ENCODE measurements at regions not wholly inside any gene's neighbourhood (a gene's known extent, or its start where the extent isn't known, plus 50 kb on each side); places are given as distances from the start of the nearest gene placed in this dataset.
"Not testable (repeated sequence)": the region's sequence is repeated elsewhere in the genome, so short reads cannot be mapped to it uniquely, and the experiment has no call there.

DNA sequence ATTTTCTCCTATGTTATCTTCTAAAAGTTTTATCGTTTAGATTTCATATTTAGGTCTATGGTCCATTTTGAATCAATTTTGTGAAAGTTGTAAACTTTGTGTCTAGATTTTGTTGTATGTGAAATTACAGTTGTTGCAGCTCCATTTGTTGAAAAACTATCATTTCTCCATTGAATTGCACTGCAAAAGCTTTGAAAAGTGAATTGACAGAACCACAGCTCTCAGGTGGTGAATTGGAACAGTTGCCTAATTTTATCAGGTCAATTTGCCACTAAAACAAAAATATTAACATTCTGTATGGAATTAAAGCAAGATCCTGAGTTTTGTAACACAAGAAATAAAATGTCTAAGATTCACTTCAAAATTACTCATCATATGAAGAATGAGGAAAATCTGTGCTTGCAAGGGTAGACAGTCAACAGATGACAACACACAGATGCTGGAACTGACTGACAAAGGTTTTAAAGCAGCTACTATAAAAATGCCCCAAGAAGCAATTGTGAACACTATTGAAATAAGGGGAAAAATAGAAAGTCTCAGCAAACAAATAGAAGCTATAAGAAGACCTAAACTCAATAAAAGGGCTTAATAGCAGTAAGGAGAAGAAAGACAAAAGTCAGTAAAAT lies 346.7 kb downstream of the PAX1 start:
- no peak for DNase-seq

DNA sequence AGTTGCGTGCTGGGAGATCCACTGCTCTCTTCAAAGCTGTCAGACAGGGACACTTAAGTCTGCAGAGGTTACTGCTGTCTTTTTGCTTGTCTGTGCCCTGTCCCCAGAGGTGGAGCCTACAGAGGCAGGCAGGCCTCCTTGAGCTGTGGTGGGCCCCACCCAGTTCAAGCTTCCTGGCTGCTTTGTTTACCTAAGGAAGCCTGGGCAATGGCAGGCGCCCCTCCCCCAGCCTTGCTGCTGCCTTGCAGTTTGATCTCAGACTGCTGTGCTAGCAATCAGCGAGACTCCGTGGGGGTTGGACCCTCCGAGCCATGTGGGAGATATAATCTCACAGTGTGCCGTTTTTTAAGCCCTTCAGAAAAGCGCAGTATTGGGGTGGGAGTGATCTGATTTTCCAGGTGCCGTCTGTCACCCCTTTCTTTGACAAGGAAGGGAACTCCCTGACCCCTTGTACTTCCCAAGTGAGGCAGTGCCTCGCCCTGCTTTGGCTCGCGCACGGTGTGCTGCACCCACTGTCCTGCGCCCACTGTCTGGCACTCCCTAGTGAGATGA lies 340.6 kb downstream of the PAX1 start:
- DNase-seq = not testable (repeated sequence)

DNA sequence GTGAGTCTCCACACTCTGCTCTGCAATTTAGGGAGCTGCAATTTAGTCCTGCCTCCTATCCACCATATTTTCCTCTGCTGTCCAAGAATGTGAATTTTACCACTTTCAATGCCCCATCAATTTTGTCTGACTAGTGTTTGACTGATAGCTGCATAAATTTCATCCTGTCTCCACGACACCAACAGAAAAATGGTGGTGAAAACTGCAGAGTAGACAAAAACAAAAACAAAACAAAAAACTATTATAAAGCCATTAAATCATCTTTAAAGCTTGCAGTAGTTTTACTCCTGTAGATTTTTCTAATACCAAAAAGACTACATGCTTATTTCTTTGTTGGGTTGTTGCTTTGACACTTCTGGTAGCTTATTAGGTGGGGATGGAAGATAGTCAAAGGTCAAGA lies 322.0 kb downstream of the PAX1 start:
- DNase-seq = no peak

DNA sequence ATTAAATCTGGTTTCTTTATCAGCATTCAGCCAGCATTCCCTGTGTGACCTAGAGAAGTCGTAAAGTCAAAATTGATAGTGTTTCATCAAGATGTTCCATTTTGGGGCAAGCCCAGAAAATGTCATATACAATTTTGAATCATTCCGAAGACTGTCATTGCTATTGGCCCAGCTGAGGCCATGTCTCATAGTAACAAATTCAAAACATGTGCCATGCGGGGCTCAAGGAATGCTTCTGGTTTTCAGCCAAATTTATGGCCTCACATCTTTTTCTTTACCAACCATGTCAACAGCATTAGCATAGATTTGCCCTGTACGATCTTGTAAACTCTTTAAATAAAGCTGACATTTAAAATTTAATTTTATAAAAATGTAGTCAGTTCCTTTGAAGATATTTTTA lies 314.7 kb downstream of the PAX1 start:
- no peak for DNase-seq

DNA sequence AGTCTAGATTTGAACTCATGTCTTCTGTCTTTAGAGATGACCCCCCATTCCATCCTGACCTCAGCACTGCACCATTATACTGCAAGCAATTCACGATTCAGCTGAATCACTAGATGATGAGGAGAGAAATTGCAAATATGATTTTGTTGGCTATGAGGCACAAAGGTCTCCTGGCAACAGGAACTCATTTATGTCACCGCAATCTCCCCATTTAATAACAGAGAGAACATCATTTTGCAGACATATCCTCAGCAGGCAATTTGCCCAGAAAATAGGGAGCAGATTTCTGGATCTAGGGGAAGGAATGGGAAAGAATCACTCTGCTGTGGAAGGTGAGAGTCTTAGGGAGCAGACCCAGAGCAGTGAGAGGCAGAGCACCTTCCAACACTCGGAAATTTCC lies 303.0 kb downstream of the PAX1 start:
- no peak for DNase-seq

DNA sequence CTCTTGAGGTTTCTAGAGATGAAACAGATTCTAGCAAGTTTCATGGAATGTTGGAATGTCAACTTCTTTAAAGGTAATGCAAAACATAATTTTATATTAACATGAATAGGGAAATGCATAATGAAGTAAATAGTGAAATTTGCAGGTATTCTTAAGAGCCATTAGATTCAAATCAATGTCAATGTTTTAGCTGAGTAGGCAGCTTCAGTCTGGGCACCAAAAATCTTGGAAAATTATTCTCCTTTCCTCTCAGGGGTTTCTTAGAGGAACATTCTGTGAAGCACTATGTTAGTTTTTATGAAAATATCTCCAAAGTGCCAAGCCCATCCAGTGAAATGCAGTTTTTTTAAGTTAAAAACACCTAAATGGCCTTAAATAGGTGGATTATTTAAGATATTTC lies 300.8 kb downstream of the PAX1 start:
- no peak for DNase-seq

DNA sequence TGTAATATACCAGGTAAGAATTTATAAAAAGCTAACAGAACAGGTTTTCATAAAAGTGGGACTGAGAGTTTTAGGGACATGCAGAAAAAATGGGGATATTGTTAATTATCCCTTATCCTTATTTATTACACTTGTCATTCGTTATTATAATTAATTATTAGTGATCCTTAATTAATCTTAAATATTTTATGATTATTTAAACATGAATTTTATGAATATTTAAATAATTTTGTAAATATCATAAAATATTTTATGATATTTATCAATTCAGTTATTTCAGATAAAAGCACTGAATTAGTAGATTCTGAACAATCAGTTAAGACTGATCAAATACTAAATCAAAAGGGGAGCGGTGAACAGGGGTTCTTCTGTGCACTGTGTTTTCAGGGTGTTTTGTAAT lies 300.1 kb downstream of the PAX1 start:
- no peak for DNase-seq

DNA sequence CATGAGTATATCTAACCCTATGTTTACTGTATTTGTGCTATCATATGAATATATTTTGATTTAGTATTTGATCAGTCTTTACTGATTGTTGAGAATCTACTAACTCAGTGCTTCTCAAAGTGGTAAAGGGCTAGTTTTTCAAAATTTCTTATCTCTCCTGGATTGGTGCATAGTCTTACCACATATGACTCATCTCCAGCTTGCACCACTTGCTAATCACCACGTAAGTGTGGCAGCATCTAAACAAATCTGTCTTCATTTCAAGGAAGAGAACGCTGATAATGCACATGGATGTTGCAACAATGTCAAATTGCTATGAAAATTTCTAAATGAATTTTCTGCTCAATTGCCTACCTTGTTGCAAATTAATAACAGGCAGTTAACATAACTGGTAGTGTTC lies 299.5 kb downstream of the PAX1 start:
- no peak for DNase-seq

DNA sequence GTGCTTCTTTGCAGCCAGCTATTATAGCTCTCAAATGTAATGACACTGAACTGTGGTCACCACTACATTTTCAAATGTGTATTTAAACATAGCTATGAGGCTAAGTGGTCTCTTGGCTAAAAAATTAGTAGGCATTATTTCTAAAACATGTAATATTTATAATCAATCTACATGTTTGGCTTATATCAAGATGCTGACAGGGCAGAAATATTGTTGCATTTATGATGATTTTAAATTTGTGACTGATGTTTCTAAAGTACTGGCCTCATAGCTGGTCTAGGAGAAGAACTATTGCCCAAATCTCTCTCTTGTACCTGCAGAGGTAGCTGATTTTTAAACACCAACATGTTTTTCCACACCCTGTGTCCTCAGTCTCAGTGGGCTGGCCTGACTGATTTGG lies 298.2 kb downstream of the PAX1 start:
- no peak for DNase-seq

DNA sequence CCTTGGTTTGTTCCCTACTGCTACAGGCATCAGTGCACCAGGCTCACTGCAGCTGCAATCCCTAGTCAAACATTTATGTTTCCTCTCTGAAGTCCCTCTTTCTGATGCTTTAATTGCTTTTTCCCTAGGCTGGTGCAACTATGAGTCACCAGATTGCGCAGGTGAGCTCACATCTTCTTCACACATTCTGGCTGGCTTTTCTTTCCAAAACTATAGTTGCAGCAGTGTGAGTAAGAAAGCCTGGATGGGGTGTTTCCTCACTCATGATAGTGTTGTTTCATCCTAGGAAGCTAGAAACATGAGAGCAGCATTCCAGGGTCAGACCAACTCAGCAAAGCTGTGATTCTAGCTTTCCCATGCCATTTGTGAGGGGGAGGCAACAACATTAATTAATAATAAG lies 296.4 kb downstream of the PAX1 start:
- DNase-seq = no peak

DNA sequence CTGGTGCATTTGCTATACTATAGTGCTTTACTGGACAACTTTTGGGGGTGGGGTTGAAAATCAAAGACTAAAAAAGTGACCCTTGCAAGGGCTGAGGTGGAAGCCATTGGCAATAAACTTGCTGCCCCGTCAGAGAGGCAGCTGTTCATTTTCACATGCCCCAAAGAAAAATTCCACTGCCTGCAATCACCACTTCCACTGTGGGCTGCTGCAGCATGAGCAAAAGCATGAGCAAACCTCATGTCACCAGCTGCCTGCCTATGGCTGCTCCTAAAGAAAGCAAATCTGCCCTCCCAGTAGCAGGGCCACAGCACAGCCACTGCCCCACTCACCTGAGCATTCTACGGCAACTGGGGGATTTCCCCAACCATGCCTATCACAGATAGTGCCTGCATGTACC lies 290.0 kb downstream of the PAX1 start:
- DNase-seq = no peak

DNA sequence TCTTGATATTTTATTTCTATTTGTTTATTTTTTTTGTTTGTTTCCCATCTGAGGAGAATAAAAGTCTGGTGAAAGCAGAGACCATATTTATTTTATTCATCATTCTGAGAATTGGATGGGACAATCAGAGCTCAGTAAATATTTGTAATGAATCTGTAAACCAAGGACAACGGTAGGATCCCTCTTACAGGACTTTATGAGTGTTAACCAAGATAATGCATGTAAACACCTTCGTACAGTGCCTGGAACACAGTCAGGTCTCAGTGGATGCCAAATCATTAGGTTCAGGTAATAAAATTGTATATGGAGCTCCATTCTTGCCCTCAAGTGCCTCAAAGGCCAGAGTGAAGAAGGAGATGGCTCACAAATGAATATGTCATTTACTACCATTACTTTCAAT lies 288.7 kb downstream of the PAX1 start:
- no peak for DNase-seq

DNA sequence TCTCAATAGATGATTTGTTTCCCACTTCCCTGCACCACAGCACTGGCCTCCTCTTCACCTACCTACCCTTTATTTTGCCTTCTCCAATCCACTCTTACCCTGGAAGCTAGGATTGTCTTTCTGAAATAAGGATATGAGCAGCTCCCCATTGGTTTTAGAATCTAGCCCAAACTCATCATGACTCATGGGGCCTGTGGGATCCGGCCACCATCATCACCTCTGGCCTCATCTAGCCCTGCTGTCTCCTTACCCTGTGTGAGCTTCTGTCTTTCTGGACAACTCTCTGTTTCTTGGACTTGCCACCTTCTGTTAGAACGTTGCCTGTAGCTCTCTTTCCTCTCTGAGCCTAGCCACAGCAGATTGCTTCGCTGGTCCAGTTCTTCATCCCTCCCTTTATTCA lies 277.1 kb downstream of the PAX1 start:
- DNase-seq = no peak

DNA sequence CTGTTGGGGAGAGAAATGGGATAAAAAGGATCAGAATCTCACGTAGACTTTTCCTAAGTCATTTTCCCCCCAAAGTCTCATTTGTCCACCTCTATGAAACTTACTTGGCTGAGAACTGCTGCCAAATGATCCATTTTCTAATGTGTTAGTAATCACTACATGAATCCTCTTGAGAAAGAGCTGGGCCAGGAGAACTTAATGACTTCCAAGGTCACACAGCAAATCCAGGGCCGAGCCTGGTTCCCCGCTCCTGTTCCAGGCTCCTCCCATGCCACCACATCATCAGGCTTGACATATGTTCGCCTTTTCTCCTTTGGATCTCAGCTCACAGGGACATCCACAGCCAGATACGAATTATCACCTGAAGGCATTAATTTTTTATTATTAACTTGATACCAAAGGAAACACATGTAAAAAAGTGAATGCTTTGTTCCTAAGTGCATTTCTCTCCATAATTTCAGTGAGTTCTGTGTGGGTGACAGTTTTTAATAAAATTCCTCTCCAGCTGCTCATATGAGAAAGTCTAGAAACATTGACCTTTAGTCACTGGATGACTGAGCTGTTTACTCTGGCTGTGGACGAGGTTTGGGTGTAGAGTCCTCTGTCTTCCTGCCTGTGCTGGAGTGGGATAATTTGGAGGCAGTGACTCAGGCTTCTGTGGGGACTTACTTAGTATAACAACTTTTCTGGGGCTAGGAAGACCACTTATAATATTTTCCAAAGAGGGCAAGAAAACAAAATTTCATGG lies 276.3 kb downstream of the PAX1 start:
- DNase-seq = no peak

DNA sequence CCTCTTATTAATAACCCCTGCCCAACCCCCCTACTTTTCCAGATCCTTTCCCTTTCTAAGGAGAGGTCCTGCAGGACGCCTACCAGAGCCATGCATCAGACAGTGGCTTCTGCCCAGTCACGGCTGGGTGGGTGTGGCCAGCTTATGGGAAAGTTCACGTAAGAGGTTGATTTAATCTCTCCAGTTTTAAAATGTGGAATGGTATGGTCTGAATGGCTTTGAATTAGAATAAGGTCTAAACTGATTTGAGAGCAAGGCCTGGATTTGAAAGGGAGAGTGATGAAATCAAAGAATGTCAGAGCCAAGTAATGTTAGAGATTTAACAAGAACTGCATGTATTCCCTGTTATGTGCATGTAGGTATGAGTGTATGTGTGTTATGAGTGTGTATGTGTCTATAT lies 275.7 kb downstream of the PAX1 start:
- no peak for DNase-seq

DNA sequence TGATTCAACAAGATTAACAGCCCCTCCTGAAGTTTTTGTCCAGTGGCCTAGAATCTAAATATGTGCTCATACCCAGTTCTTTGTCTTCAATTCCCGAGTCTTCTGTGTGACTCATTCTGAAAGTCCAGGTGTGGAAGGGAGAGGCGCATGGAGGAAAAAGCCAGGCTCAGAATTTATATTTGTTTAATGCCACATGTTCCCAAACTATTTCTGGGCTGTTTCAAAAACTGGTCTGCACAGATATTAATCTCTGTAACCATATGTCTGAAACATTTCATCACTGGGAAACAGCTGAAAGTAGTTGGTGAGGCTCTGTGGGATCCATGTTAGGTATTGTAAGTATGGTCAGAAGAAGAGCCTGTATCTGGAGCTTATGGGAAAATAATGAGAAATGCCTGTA lies 266.0 kb downstream of the PAX1 start:
- no peak for DNase-seq

DNA sequence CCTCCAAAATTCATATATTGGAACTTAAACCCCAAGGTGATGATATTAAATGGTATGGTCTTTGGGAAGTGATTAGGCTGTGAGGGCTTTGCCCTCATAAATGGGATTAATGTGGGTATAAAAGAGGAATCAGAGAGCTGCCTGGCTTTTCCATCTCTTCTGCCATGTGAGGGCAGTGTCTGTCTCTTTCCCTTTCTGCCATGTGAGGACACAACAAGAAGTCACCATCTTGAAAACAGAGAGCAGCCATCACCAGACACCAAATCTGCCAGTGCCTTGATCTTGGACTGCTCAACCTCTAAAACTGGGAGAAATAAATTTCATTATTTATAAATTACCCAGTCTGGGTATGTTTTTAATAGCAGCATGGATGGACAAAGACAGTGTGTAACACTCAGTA lies 263.0 kb downstream of the PAX1 start:
- DNase-seq = no peak

DNA sequence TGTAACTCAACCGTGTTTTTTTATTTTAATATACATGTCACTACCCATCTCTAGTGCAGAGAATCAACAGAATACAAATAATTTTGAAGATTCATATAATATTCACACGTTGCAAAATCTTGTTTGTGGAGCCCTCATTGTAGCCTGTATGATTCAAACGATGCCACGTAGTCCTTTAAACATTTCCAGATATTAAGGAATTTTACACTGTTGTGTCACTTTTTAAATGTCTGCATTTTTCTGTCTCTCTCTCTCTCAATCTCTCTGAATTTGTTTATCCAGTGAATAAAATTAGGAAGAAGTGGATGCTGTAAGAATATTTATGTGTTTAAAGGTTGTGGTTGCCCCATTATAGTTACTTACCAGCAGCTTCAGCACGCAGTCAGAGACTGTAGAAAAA lies 262.0 kb downstream of the PAX1 start:
- DNase-seq = no peak

DNA sequence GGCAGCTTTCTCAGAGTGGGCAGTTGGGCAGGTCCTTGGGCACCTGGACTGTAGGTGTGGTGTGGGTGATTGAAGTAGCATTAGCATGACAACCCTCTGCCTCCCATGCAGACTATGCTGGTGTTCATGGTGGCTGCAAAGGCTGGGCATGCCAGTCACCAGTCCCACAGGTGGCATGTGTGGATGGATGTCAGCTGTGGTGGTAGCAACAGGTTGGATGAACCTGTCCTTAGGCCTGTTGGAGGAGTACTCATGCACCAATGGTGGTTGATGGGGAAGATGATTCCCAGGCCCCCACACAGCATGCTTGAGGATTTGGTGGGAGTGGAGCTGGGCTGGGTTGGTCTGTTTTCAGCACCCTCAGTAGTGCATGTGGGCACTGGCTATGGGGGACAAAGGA lies 251.1 kb downstream of the PAX1 start:
- DNase-seq = no peak

DNA sequence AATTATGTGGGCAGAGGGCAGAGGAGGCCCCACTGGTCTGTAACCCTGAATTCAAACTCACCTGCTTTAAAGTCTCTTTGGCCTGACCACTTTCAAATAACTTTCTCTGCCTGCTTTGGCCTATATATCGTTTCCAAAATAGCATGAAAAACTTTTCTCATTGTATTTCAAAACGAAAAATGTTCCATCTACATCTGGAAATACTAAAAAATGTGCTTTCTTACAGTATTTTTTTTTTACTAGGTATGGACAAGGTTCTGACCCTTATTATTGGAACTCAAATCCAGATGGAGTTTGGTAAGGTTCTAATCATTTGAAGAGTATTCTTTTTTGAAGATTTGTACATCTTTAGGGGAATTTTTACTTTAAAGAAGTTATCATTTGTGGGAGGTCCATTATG lies 241.9 kb downstream of the PAX1 start:
- no peak for DNase-seq

DNA sequence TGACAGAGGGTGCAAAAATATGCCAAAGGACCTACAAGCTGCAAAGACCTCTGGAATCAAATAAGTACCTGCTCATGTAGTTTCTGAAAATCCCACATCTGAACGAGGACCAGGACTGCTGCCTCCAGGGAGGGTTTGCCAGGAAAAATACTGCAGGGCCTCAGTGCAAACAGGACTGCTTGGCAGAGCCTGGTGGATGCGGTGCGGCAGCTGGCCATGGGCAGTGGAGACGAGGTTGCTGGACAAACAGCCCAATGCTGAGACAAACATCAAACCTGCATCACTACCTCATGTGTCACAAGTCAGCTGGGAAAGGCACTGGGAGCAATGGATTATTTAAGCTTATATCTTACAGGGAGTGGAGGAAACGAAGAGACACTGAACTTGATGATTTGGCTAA lies 238.8 kb downstream of the PAX1 start:
- no peak for DNase-seq

DNA sequence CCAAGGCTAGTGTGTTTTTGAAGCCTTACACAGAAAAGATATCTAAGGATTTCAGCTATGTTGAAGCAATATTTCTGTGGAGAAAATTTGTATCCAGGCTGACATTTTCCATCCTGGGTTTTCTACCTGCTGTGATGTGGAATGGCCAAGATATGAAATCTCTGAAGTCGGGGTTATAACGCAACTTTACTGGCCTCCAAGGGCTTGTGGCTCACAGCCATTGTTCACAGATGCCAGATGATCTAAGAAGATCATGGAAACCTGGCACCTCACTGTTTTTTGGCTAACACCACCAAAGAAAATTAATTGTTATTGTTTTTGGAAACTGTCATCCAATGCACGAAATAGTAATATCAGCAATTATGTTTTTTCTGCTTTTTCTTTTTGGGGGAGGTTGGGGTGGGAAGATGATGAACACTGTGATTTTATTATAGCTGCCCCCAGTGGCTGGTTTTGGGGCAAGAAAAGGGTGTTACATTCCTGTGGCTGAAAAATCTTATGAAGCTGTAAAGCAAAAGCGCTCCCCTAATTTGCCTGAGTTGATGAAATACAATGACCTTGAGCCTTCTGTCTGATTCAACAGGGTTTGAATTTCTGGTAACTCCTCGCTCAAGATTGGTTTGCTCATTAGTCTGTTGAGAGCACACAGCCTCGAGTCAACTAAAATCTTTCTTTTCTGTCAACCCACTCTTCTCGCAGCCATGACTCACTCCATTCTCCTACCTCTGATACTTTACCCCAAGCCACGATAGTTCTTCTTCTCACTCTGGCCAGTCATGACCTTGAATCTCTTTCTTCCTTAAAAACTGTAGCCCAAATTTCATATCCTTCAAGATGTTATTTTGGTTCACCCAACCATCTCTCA lies 236.7 kb downstream of the PAX1 start:
- no peak for DNase-seq

DNA sequence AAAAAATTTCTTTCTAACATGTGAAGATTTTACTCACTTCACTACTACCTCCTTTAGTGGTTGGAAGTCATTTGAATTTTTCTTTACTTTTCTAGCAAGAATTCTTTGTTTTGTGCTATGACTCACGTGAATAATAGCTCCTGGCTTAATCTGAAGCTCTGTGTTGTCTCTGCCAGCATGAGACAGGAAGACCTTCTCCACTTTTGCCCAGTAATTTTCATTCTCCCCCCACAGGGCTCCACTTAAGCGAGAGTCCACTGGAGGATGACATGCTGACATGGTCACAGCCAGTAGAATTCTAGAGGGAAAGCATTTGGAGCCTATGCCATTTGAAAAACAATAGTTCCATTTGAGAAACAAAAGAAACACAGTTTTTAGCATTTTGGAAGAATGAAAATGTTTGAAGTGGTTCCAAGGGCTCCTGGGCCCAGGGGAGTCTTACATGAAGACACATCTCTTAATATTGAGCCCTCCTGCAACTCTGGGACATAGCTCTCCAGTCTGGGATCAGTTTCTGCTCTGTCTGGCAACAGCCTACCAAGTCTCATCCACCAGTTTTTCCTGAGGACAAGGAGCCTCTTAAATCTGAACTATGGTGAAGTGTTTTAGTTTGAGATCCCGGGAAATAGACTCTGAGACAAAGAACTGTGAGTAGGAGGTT lies 231.4 kb downstream of the PAX1 start:
- DNase-seq = no peak

Data from NCI-H1694 treated with DMSO at 0.1 percent for 48 hours (cell line).